ENCODE measurements at regions not wholly inside any gene's neighbourhood (a gene's known extent, or its start where the extent isn't known, plus 50 kb on each side); places are given as distances from the start of the nearest gene placed in this dataset.

- Histone ChIP-seq H3K9me3 (ENCODE audit: insufficient read depth, low read length) (no peaks in the 10 kb centered on the region), H3K9ac (ENCODE audit: low read length) (no peak overlapping the region), H3K4me1 (ENCODE audit: low read length) (no peaks in the 10 kb centered on the region), H3K4me3 (ENCODE audit: low read length) (no peak overlapping the region), H4K20me1 (ENCODE audit: insufficient read depth, low read length) (no peaks in the 10 kb centered on the region), H3K4me2 (ENCODE audit: low read length) (no peak overlapping the region), H2AFZ (ENCODE audit: low read depth, low read length) (no peak overlapping the region), H3K27ac (ENCODE audit: low read length) (no peak overlapping the region), H3K36me3 (replicated peaks; ENCODE audit: low read depth, low read length) (no peaks in the 10 kb centered on the region), H3K27me3 (ENCODE audit: low read depth, low read length) (no peaks in the 10 kb centered on the region), H3K79me2 (ENCODE audit: low read length) (no peaks in the 10 kb centered on the region)
- TF ChIP-seq CTCF (IDR thresholded peaks at IDR 0.05; ENCODE audit: low read depth, low read length) (no peak), EZH2phosphoT487 (IDR thresholded peaks at IDR 0.05; ENCODE audit: low read depth) (no peak)
Observed at GRCh38 chr13:33973194-33973593, 155.2 kb downstream of the RFC3 start.

GRCh38 chr13:33976965-33977364 is 159.0 kb downstream of the RFC3 start:
- Histone ChIP-seq H3K4me1 (ENCODE audit: low read length) (peaks cover 6% of the 10 kb centered on the region), H3K9me3 (ENCODE audit: insufficient read depth, low read length) (no peaks in the 10 kb centered on the region), H3K27ac (ENCODE audit: low read length) (no peak overlapping the region), H4K20me1 (ENCODE audit: insufficient read depth, low read length) (no peaks in the 10 kb centered on the region), H3K79me2 (ENCODE audit: low read length) (no peaks in the 10 kb centered on the region), H3K9ac (ENCODE audit: low read length) (no peak overlapping the region), H3K36me3 (replicated peaks; ENCODE audit: low read depth, low read length) (no peaks in the 10 kb centered on the region), H3K4me2 (ENCODE audit: low read length) (no peak overlapping the region), H3K27me3 (ENCODE audit: low read depth, low read length) (no peaks in the 10 kb centered on the region), H3K4me3 (ENCODE audit: low read length) (no peak overlapping the region), H2AFZ (ENCODE audit: low read depth, low read length) (no peak overlapping the region)
- no peak for TF ChIP-seq EZH2phosphoT487 (IDR thresholded peaks at IDR 0.05; ENCODE audit: low read depth)

GRCh38 chr13:33978653-33979052 is 160.7 kb downstream of the RFC3 start:
- no peak overlapping the region for H3K27ac ChIP-seq (ENCODE audit: low read length)
- peaks cover 6% of the 10 kb centered on the region for H3K4me1 ChIP-seq (ENCODE audit: low read length)
- H2AFZ ChIP-seq (ENCODE audit: low read depth, low read length), result no peak overlapping the region
- H3K9ac ChIP-seq (ENCODE audit: low read length), result no peak overlapping the region
- H3K4me2 ChIP-seq (ENCODE audit: low read length), result no peak overlapping the region
- no peaks in the 10 kb centered on the region for H3K36me3 ChIP-seq (replicated peaks; ENCODE audit: low read depth, low read length)
- TF ChIP-seq CTCF (IDR thresholded peaks at IDR 0.05; ENCODE audit: low read depth, low read length) (no peak), EZH2phosphoT487 (IDR thresholded peaks at IDR 0.05; ENCODE audit: low read depth) (no peak)
- no peaks in the 10 kb centered on the region for H4K20me1 ChIP-seq (ENCODE audit: insufficient read depth, low read length)
- no peaks in the 10 kb centered on the region for H3K27me3 ChIP-seq (ENCODE audit: low read depth, low read length)
- no peaks in the 10 kb centered on the region for H3K9me3 ChIP-seq (ENCODE audit: insufficient read depth, low read length)
- no peaks in the 10 kb centered on the region for H3K79me2 ChIP-seq (ENCODE audit: low read length)
- no peak overlapping the region for H3K4me3 ChIP-seq (ENCODE audit: low read length)

GRCh38 chr13:33992881-33993336 is 175.0 kb downstream of the RFC3 start:
- Histone ChIP-seq H3K27ac (ENCODE audit: low read length) (no peak overlapping the region), H3K9ac (ENCODE audit: low read length) (no peak overlapping the region), H3K79me2 (ENCODE audit: low read length) (no peaks in the 10 kb centered on the region), H3K27me3 (ENCODE audit: low read depth, low read length) (no peaks in the 10 kb centered on the region), H3K36me3 (replicated peaks; ENCODE audit: low read depth, low read length) (no peaks in the 10 kb centered on the region), H3K4me3 (ENCODE audit: low read length) (no peak overlapping the region), H3K4me1 (ENCODE audit: low read length) (no peaks in the 10 kb centered on the region; the same call in 1 of the 2 replicates), H3K4me2 (ENCODE audit: low read length) (no peak overlapping the region), H2AFZ (ENCODE audit: low read depth, low read length) (no peak overlapping the region), H3K9me3 (ENCODE audit: insufficient read depth, low read length) (no peaks in the 10 kb centered on the region), H4K20me1 (ENCODE audit: insufficient read depth, low read length) (no peaks in the 10 kb centered on the region)
- no peak for TF ChIP-seq CTCF (IDR thresholded peaks at IDR 0.05; ENCODE audit: low read depth, low read length)
- TF ChIP-seq EZH2phosphoT487 (IDR thresholded peaks at IDR 0.05; ENCODE audit: low read depth), result no peak

- no peak overlapping the region for H3K4me3 ChIP-seq (ENCODE audit: low read length)
Observed at GRCh38 chr13:33994198-33994597, 176.2 kb downstream of the RFC3 start.

More at GRCh38 chr13:33994198-33994597, 176.2 kb downstream of the RFC3 start:
- TF ChIP-seq EZH2phosphoT487 (IDR thresholded peaks at IDR 0.05; ENCODE audit: low read depth) (no peak), CTCF (IDR thresholded peaks at IDR 0.05; ENCODE audit: low read depth, low read length) (no peak)
- Histone ChIP-seq H3K27me3 (ENCODE audit: low read depth, low read length) (no peaks in the 10 kb centered on the region), H3K9ac (ENCODE audit: low read length) (no peak overlapping the region), H3K79me2 (ENCODE audit: low read length) (no peaks in the 10 kb centered on the region), H3K27ac (ENCODE audit: low read length) (no peak overlapping the region), H3K9me3 (ENCODE audit: insufficient read depth, low read length) (no peaks in the 10 kb centered on the region), H3K4me1 (ENCODE audit: low read length) (no peaks in the 10 kb centered on the region; the same call in 1 of the 2 replicates), H3K36me3 (replicated peaks; ENCODE audit: low read depth, low read length) (no peaks in the 10 kb centered on the region), H2AFZ (ENCODE audit: low read depth, low read length) (no peak overlapping the region), H4K20me1 (ENCODE audit: insufficient read depth, low read length) (no peaks in the 10 kb centered on the region), H3K4me2 (ENCODE audit: low read length) (no peak overlapping the region)

All from OCI-LY3 (cell line).